GM12872 (cell line): ENCODE measurements at regions not wholly inside any gene's neighbourhood (a gene's known extent, or its start where the extent isn't known, plus 50 kb on each side); places are given as distances from the start of the nearest gene placed in this dataset.

Experiments
- CTCF ChIP-seq: IDR thresholded peaks from 3 replicates; pipeline ENCODE4 v1.5.1; 2011; ENCODE audit warnings: low read depth, mild to moderate bottlenecking, low read length, moderate library complexity; ENCODE audit not compliant: insufficient read depth

GRCh38 chr18:25456334-25457010 lies 104.5 kb upstream of the ZNF521 start:
- no peak for TF ChIP-seq CTCF

GRCh38 chr18:25455646-25456045 lies 103.7 kb upstream of the ZNF521 start:
- no peak for TF ChIP-seq CTCF

- no peak for TF ChIP-seq CTCF
Observed at GRCh38 chr18:25455159-25455558, 103.2 kb upstream of the ZNF521 start.

- TF ChIP-seq CTCF = no peak
Observed at GRCh38 chr18:25454730-25455129, 102.8 kb upstream of the ZNF521 start.

- TF ChIP-seq CTCF = no peak
Observed at GRCh38 chr18:25454270-25454659, 102.3 kb upstream of the ZNF521 start.

- TF ChIP-seq CTCF = no peak
Observed at GRCh38 chr18:25453556-25454269, 101.7 kb upstream of the ZNF521 start.

GRCh38 chr18:25451077-25451658 lies 99.2 kb upstream of the ZNF521 start:
- TF ChIP-seq CTCF = no peak
